Subcutaneous abdominal adipose tissue (tissue), 5 donors: ENCODE measurements at regions not wholly inside any gene's neighbourhood (a gene's known extent, or its start where the extent isn't known, plus 50 kb on each side); places are given as distances from the start of the nearest gene placed in this dataset.

ENCODE experiments used
- H3K27ac ChIP-seq: one replicate; pipeline ENCODE4 v1.7.0; 2013; ENCODE audit warnings: low read depth, mild to moderate bottlenecking, inconsistent platforms, low read length, moderate library complexity
- H3K27me3 ChIP-seq, 5 donors: one replicate each; pipeline ENCODE4 v1.7.0; 2013; ENCODE audit warnings: low read length in 5 of 5, inconsistent platforms in 1 of 5; ENCODE audit not compliant: control insufficient read depth in 5 of 5, insufficient read depth in 4 of 5
- H3K36me3 ChIP-seq, 5 donors: one replicate each; pipeline ENCODE4 v1.7.0; 2013; ENCODE audit warnings: low read length in 5 of 5; ENCODE audit not compliant: control insufficient read depth in 5 of 5, insufficient read depth in 5 of 5
- H3K4me1 ChIP-seq, 5 donors: one replicate each; pipeline ENCODE4 v1.7.0; 2013; ENCODE audit warnings: low read length in 5 of 5, mild to moderate bottlenecking in 3 of 5, moderate library complexity in 1 of 5; ENCODE audit not compliant: control insufficient read depth in 5 of 5, insufficient read depth in 5 of 5
- H3K4me3 ChIP-seq, 5 donors: one replicate each; pipeline ENCODE4 v1.7.0; 2013; ENCODE audit warnings: low read length in 5 of 5, low read depth in 1 of 5
- H3K9ac ChIP-seq, 5 donors: one replicate each; pipeline ENCODE4 v1.7.0; 2013; ENCODE audit warnings: low read length in 5 of 5, mild to moderate bottlenecking in 4 of 5, moderate library complexity in 3 of 5
- H3K9me3 ChIP-seq, 5 donors: one replicate each; pipeline ENCODE4 v1.7.0; 2013; ENCODE audit warnings: low read length in 5 of 5; ENCODE audit not compliant: control insufficient read depth in 5 of 5
- donor health status: healthy.
- donor health status: healthy.
- donor health status: healthy.
- donor health status: healthy.
- donor health status: healthy.

GRCh38 chr4:67106861-67107460 lies 438.3 kb downstream of the CENPC start:
- H3K4me1 ChIP-seq: no peaks in the 10 kb centered on the region
- no peak overlapping the region for H3K4me3 ChIP-seq
- H3K9me3 ChIP-seq: no peaks in the 10 kb centered on the region
- no peaks in the 10 kb centered on the region for H3K27me3 ChIP-seq
- no peak overlapping the region for H3K27ac ChIP-seq
- no peak overlapping the region for H3K9ac ChIP-seq
- no peaks in the 10 kb centered on the region for H3K36me3 ChIP-seq

DNA sequence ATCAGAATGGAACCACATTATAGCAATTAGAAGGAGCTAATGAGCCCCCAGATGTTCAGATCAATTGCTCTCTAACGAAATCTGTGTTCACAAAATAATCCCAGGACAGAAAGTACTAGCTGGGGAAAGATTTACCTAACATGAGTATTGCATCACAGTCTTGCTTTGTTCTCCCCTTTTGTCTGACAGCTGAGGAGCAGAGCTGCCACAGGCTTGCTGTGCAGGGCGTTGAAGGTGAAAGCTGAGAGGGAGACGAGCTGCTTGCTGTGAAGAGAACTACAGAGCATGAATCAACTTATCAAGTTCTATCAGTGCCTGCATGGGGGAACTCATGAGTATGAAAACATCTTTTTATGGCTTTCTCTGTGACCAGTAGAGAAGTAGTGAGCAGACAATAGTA lies 441.2 kb downstream of the CENPC start:
- H3K27me3 ChIP-seq: no peaks in the 10 kb centered on the region
- no peaks in the 10 kb centered on the region for H3K36me3 ChIP-seq
- no peaks in the 10 kb centered on the region for H3K9me3 ChIP-seq
- no peak overlapping the region for H3K4me3 ChIP-seq
- no peak overlapping the region for H3K9ac ChIP-seq
- H3K27ac ChIP-seq: no peak overlapping the region
- no peaks in the 10 kb centered on the region for H3K4me1 ChIP-seq

DNA sequence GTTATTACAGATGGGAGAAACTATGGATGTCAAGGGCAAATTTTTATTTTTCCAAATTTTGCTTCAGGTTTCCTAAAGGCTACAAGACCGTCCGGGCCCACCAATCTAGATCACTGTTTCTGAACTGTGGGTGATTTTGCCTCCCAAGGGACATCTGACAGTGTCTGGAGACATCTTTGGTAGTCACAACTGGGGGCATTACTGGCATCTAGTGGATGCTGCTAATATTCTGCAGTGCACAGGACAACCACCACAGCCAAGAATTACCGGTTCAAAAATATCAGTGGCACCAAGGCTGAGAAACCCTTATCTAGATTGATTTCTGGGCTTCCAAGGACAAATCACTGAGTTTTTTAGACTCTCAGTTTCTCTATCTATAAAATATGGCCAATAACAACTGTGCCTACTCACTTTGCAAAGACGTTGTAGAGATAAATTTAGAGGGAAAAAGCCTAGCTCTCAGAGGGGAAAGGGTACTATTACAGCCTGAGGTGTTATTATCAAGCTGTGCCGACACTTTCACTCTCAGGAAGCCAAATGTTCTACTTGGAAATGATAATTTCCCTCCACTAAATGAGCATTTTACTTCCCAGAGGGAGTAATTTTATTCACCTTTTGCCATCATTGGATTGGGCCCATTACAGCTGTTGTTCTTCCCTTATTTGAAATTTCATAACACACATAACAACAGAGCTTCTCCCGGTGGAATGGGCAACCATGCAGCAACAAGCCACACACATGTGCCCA lies 442.1 kb downstream of the CENPC start:
- Histone ChIP-seq H3K27me3 (no peaks in the 10 kb centered on the region), H3K4me3 (no peak overlapping the region), H3K36me3 (no peaks in the 10 kb centered on the region), H3K9me3 (no peaks in the 10 kb centered on the region), H3K4me1 (no peaks in the 10 kb centered on the region), H3K27ac (no peak overlapping the region), H3K9ac (no peak overlapping the region)

GRCh38 chr4:67101612-67102011 lies 443.7 kb downstream of the CENPC start:
- no peak overlapping the region for H3K27ac ChIP-seq
- no peaks in the 10 kb centered on the region for H3K9me3 ChIP-seq
- no peak overlapping the region for H3K9ac ChIP-seq
- no peaks in the 10 kb centered on the region for H3K36me3 ChIP-seq
- no peaks in the 10 kb centered on the region for H3K4me1 ChIP-seq
- no peak overlapping the region for H3K4me3 ChIP-seq
- no peaks in the 10 kb centered on the region for H3K27me3 ChIP-seq

GRCh38 chr4:67092351-67092750 lies 453.0 kb downstream of the CENPC start:
- Histone ChIP-seq H3K9ac (no peak overlapping the region), H3K27ac (no peak overlapping the region), H3K4me3 (no peak overlapping the region), H3K4me1 (no peaks in the 10 kb centered on the region), H3K27me3 (no peaks in the 10 kb centered on the region), H3K36me3 (no peaks in the 10 kb centered on the region), H3K9me3 (no peaks in the 10 kb centered on the region)

DNA sequence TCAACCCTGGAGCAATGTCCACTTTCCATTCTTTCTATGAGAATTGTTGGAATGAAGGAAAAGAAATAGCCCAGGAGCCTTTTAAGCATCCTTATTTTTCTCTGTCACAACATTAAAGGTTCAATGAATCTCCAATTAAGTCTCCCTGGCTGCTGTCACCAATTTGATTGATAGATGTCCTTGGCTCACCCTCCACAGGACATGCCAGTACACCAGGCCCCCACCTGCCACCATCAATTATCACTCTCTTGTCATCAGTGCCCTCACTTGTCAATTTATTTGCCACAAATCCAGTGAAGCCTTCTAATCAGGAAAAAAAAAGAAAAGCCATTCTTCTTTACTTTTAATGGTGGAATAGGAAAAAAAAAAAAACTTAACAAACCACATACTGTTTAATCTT lies 453.6 kb downstream of the CENPC start:
- Histone ChIP-seq H3K36me3 (no peaks in the 10 kb centered on the region), H3K27ac (no peak overlapping the region), H3K4me1 (no peaks in the 10 kb centered on the region)

DNA sequence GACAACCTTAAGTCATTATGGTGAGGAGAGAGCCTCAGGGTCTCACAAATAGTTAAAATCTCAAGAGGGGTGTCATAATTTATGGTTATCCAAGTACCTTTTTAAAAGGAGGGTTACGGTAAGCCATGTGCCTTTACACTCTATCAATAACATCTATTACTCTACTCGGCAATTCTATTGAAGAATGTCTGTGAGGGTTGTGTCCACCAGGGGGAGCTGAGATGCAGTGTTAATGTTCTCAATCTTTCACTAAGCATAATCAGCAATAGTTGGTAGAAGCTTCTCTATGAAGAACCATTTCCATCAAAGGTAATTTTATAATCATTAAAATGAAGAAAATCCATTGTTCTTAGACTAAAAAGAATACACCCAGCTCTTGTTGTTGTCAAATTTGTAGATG lies 457.4 kb downstream of the CENPC start:
- no peak overlapping the region for H3K9ac ChIP-seq
- no peaks in the 10 kb centered on the region for H3K9me3 ChIP-seq
- H3K4me1 ChIP-seq: peaks cover 0 to 5% (median 0%) of the 10 kb centered on the region in 5 donors
- no peaks in the 10 kb centered on the region for H3K27me3 ChIP-seq
- no peak overlapping the region for H3K27ac ChIP-seq
- no peaks in the 10 kb centered on the region for H3K36me3 ChIP-seq
- H3K4me3 ChIP-seq: no peak overlapping the region

More for the DNA sequence above, 453.6 kb downstream of the CENPC start:
- Histone ChIP-seq H3K27me3 (no peaks in the 10 kb centered on the region), H3K4me3 (no peak overlapping the region), H3K9me3 (no peaks in the 10 kb centered on the region), H3K9ac (no peak overlapping the region)

DNA sequence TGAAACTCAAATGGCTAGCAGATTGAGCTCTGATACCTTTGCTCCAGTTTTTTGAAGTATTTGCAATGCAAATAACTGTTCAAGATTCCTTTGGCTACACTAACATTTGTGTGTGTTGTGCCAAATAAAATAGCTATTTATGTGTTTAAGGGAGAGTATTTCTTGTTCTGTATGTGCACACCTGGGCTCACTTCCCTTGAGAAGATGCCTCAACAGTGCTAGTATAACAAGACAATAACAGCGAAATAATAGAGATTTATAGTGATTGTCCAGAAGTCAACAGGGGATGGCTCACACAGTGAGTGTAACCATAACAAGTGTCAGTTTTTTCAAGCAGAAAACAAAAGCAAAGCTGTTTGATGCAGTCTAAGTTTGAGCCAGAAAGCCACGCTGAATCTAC lies 460.5 kb downstream of the CENPC start:
- Histone ChIP-seq H3K36me3 (no peaks in the 10 kb centered on the region), H3K27me3 (no peaks in the 10 kb centered on the region), H3K4me1 (peaks cover 0 to 5% (median 0%) of the 10 kb centered on the region in 5 donors), H3K9me3 (no peaks in the 10 kb centered on the region), H3K9ac (no peak overlapping the region), H3K27ac (no peak overlapping the region), H3K4me3 (no peak overlapping the region)

GRCh38 chr4:67083496-67083895 lies 461.8 kb downstream of the CENPC start:
- H3K9me3 ChIP-seq: no peaks in the 10 kb centered on the region
- no peak overlapping the region for H3K9ac ChIP-seq
- H3K4me3 ChIP-seq: no peak overlapping the region
- no peaks in the 10 kb centered on the region for H3K36me3 ChIP-seq
- H3K27ac ChIP-seq: no peak overlapping the region
- H3K4me1 ChIP-seq: peaks cover 0 to 5% (median 0%) of the 10 kb centered on the region in 5 donors
- H3K27me3 ChIP-seq: no peaks in the 10 kb centered on the region

DNA sequence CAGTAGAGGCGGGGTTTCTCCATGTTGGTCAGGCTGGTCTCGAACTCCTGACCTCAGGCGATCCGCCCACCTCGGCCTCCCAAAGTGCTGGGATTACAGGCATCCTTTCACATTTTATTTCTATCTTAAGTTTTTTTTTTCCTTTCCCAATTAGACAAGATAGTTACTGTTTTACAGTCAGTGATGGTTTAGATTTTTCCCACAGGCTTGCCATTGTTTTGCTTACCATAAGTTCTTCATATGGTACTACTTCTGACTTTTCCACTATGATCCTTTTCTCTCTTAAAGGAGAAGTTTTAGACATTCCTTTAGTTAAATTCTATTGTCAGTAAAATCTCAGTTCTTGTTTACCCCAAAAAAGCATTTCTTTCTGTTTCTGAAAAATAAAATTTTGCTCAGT lies 462.6 kb downstream of the CENPC start:
- peaks cover 0 to 5% (median 0%) of the 10 kb centered on the region in 5 donors for H3K4me1 ChIP-seq
- no peak overlapping the region for H3K9ac ChIP-seq
- H3K4me3 ChIP-seq: no peak overlapping the region
- no peaks in the 10 kb centered on the region for H3K9me3 ChIP-seq
- no peaks in the 10 kb centered on the region for H3K27me3 ChIP-seq
- H3K36me3 ChIP-seq: no peaks in the 10 kb centered on the region
- no peak overlapping the region for H3K27ac ChIP-seq
